HepG2 (cell line): ENCODE measurements at regions not wholly inside any gene's neighbourhood (a gene's known extent, or its start where the extent isn't known, plus 50 kb on each side); places are given as distances from the start of the nearest gene placed in this dataset.

Experiments used
- ATAC-seq: fragments of 200-7000 bp; cut with Tn5 transposase; 3 replicates; pipeline ENCODE4 v1.9.1; 2020; ENCODE audit warnings: mild to moderate bottlenecking, moderate library complexity
- BruUV-seq: library from RNA; stranded (reverse); fragments of 400-500 nt; replicated peaks from 2 replicates; lab custom pipeline; 2021; lab: Mats Ljungman, UMichigan
- CTCF ChIA-PET: fragments of 300-600 bp; formaldehyde crosslinking; extraction: SDS; loops from one replicate; lab custom pipeline; 2021; ENCODE audit warnings: low total read pairs, inconsistent platforms, low intra/inter-chr PET ratio; lab: Yijun Ruan, JAX
- POLR2A ChIA-PET: fragments of 350-600 bp; sonication (Branson Sonifier 250); formaldehyde crosslinking; loops from one replicate; lab custom pipeline; 2020; ENCODE audit warnings: antibody characterized with exemption, inconsistent platforms; lab: Yijun Ruan, JAX
- DNase-seq: peaks from one replicate; pipeline ENCODE4 v3.0.0-alpha.2; 2015; ENCODE audit warnings: low spot score
- FAIRE-seq: peaks from 3 replicates; lab custom pipeline; 2011; peaks lifted over from hg19 to GRCh38; lab: Jason Lieb, UNC
- H2AFZ ChIP-seq: one replicate; pipeline ENCODE4 v1.6.1; 2011; ENCODE audit warnings: low read length, inconsistent platforms
- H3K27ac ChIP-seq: fragments of 300-600 bp; 3 replicates; pipeline ENCODE4 v1.8.0; 2011; ENCODE audit warnings: mixed run types, mild to moderate bottlenecking, mixed read lengths, low read length, inconsistent platforms; ENCODE audit not compliant: insufficient read depth; ENCODE audit errors: extremely low read length
- H3K27me3 ChIP-seq, 2 experiments: fragments of 200-600 bp in 1 of 2; 2 replicates in 1 of 2; 3 replicates in 1 of 2; pipeline versions ENCODE4 v1.6.0 to v1.8.0; 2011; ENCODE audit warnings: low read length in 2 of 2, mild to moderate bottlenecking in 2 of 2, moderate library complexity in 2 of 2, inconsistent platforms in 1 of 2; ENCODE audit not compliant: insufficient read depth in 2 of 2, control insufficient read depth in 1 of 2
- H3K36me3 ChIP-seq, 2 experiments: fragments of 200-600 bp in 1 of 2; replicated peaks in 1 of 2; 2 replicates in 1 of 2; 3 replicates in 1 of 2; pipeline versions ENCODE4 v1.5.1 to v1.8.0; 2011; ENCODE audit warnings: low read length in 2 of 2, inconsistent platforms in 1 of 2; ENCODE audit not compliant: insufficient read depth in 2 of 2, control insufficient read depth in 1 of 2
- H3K4me1 ChIP-seq: 2 replicates; pipeline ENCODE4 v1.5.1; 2012; ENCODE audit warnings: low read length, inconsistent platforms; ENCODE audit not compliant: insufficient read depth
- H3K4me2 ChIP-seq: 2 replicates; pipeline ENCODE4 v1.6.0; 2011; ENCODE audit warnings: low read depth, low read length, inconsistent platforms
- H3K4me3 ChIP-seq, 3 experiments: fragments of 200-600 bp in 1 of 3; sonication (generic), shearing (Covaris generic) in 1 of 3; replicated peaks in 1 of 3; 2 replicates each; pipeline ENCODE4 v1.5.1; 2011 to 2016; ENCODE audit warnings: low read length in 3 of 3, inconsistent platforms in 2 of 3, low read depth in 2 of 3, mild to moderate bottlenecking in 2 of 3, control low read depth in 1 of 3, mixed read lengths in 1 of 3; ENCODE audit not compliant: insufficient read depth in 1 of 3
- H3K79me2 ChIP-seq: one replicate; pipeline ENCODE4 v1.6.1; 2011; ENCODE audit warnings: low read length, inconsistent platforms; ENCODE audit not compliant: insufficient read depth
- H3K9ac ChIP-seq: 2 replicates; pipeline ENCODE4 v1.6.0; 2011; ENCODE audit warnings: mild to moderate bottlenecking, low read depth, low read length, inconsistent platforms; ENCODE audit not compliant: insufficient read depth
- H3K9me3 ChIP-seq: 2 replicates; pipeline ENCODE4 v1.5.1; 2012; ENCODE audit warnings: mild to moderate bottlenecking, low read length
- H4K20me1 ChIP-seq: 2 replicates; pipeline ENCODE4 v1.6.0; 2011; ENCODE audit warnings: inconsistent platforms, mild to moderate bottlenecking, low read length, moderate library complexity; ENCODE audit not compliant: insufficient read depth
- CC2D1A ChIP-seq: sonication (generic); formaldehyde crosslinking; IDR thresholded peaks from 2 replicates; pipeline ENCODE4 v1.8.1; 2023; ENCODE audit warnings: mild to moderate bottlenecking, missing genetic modification reagents
- HMG20A ChIP-seq: IDR thresholded peaks from 2 replicates; pipeline ENCODE4 v1.6.1; 2016; ENCODE audit warnings: borderline replicate concordance
- HNF1B ChIP-seq: sonication (generic); formaldehyde crosslinking; IDR thresholded peaks from 2 replicates; pipeline ENCODE4 v1.5.1; 2020; ENCODE audit warnings: mild to moderate bottlenecking, moderate library complexity, missing genetic modification reagents
- HNRNPLL ChIP-seq: fragments of 200-400 bp; formaldehyde crosslinking; IDR thresholded peaks from 2 replicates; pipeline ENCODE4 v1.6.1; 2017; ENCODE audit warnings: mild to moderate bottlenecking, low read depth, low read length; ENCODE audit not compliant: poor library complexity, severe bottlenecking
- MYNN ChIP-seq: sonication (generic); formaldehyde crosslinking; IDR thresholded peaks from 2 replicates; pipeline ENCODE4 v1.4.0; 2020; ENCODE audit warnings: mild to moderate bottlenecking, low read depth, missing genetic modification reagents
- THAP8 ChIP-seq: sonication (generic); formaldehyde crosslinking; IDR thresholded peaks from 2 replicates; pipeline ENCODE4 v1.5.1; 2020; ENCODE audit warnings: missing genetic modification reagents, mild to moderate bottlenecking, borderline replicate concordance
- ZBTB2 ChIP-seq: sonication (generic); formaldehyde crosslinking; IDR thresholded peaks from 2 replicates; pipeline ENCODE4 v1.8.0; 2022; ENCODE audit warnings: low read depth, missing genetic modification reagents
- ZNF776 ChIP-seq: sonication (generic); formaldehyde crosslinking; IDR thresholded peaks from 2 replicates; pipeline ENCODE4 v1.4.0; 2020; ENCODE audit warnings: mild to moderate bottlenecking, missing genetic modification reagents
- WGBS: methylation state at CpG from one replicate; pipeline ENCODE4 v1.1.6; 2017; ENCODE audit warnings: low lambda C conversion rate; 5-methylcytosine and 5-hydroxymethylcytosine counted together
- in situ Hi-C: cut with HindIII; loops from 2 replicates; pipeline ENCODE4 v1.10.0; 2017; ENCODE audit warnings: low pct_unique_long_range_greater_than_20kb; ENCODE audit not compliant: extremely low pct_ligation_motif_present
- intact Hi-C: fragments of 100-400 bp; cut with micrococcal nuclease; formaldehyde crosslinking; loops from one replicate; pipeline ENCODE4 v1.10.0; 2022; ENCODE audit not compliant: unreplicated experiment

- Histone ChIP-seq H3K27ac (no peak overlapping the region), H3K4me2 (no peak overlapping the region), H3K4me1 (no peaks in the 10 kb centered on the region), H3K27me3 (no peaks in the 10 kb centered on the region), H3K36me3 (no peaks in the 10 kb centered on the region), H3K79me2 (no peaks in the 10 kb centered on the region), H4K20me1 (no peaks in the 10 kb centered on the region), H2AFZ (no peak overlapping the region), H3K9me3 (no peaks in the 10 kb centered on the region), H3K4me3 (no peak overlapping the region), H3K9ac (no peak overlapping the region)
- FAIRE-seq (no peak), ATAC-seq (no peak), DNase-seq (no peak)
- WGBS = 7% methylated on average over 6 of the region's 6 CpGs
- intact Hi-C loops = no loop called here
- ChIA-PET CTCF (no interaction called here), POLR2A (no interaction called here)
- TF ChIP-seq THAP8 (no peak), ZBTB2 (no peak), CC2D1A (CRISPR knock-in tag) (no peak), ZNF776 (CRISPR knock-in tag) (no peak), HNRNPLL (no peak), MYNN (no peak), HNF1B (CRISPR knock-in tag) (no peak), HMG20A (CRISPR knock-in tag) (no peak)
- no TSS peak for BruUV-seq
- in situ Hi-C loops = no loop called here
Measured at GRCh38 chr12:128137140-128137539, 129.8 kb upstream of the TMEM132C start.
